ENCODE measurements at regions not wholly inside any gene's neighbourhood (a gene's known extent, or its start where the extent isn't known, plus 50 kb on each side); places are given as distances from the start of the nearest gene placed in this dataset.
"Not testable (repeated sequence)": the region's sequence is repeated elsewhere in the genome, so short reads cannot be mapped to it uniquely, and the experiment has no call there.

GRCh38 chr21:8251701-8252100, 2269.7 kb upstream of the TPTE start:
- H3K27me3 ChIP-seq; intact Hi-C loops (cut with DNase I); H3K4me3 ChIP-seq; H3K36me3 ChIP-seq; H3K9me3 ChIP-seq; H3K4me1 ChIP-seq; ATAC-seq; DNase-seq; H3K27ac ChIP-seq: not testable (repeated sequence)

GRCh38 chr21:8255094-8255493, 2266.3 kb upstream of the TPTE start:
- H3K4me1 ChIP-seq; H3K27me3 ChIP-seq; H3K4me3 ChIP-seq; H3K36me3 ChIP-seq; DNase-seq; intact Hi-C loops (cut with DNase I); H3K9me3 ChIP-seq; ATAC-seq; H3K27ac ChIP-seq: not testable (repeated sequence)

GRCh38 chr21:8257083-8257799, 2264.1 kb upstream of the TPTE start:
- H3K4me3 ChIP-seq; intact Hi-C loops (cut with DNase I); ATAC-seq; H3K27ac ChIP-seq; H3K36me3 ChIP-seq; H3K4me1 ChIP-seq; H3K9me3 ChIP-seq; H3K27me3 ChIP-seq: not testable (repeated sequence)
- peak in 1 of 4 donors; percentile 7 for DNase-seq

GRCh38 chr21:8260065-8260627, 2261.2 kb upstream of the TPTE start:
- H3K4me3 ChIP-seq; ATAC-seq; H3K36me3 ChIP-seq; intact Hi-C loops (cut with DNase I); H3K27ac ChIP-seq; DNase-seq; H3K27me3 ChIP-seq; H3K4me1 ChIP-seq; H3K9me3 ChIP-seq: not testable (repeated sequence)

Small RNAs in the stretch of these regions (microRNA-seq; reads per million reads assigned to microRNA genes)
- gene MIR3648-1 (0 reads per million in 2 donors), gene MIR3687-1 (0 reads per million in 2 donors), gene MIR6724-1 (0 reads per million in 2 donors), gene MIR6724-2 (0 reads per million in 2 donors)
